ENCODE measurements at regions not wholly inside any gene's neighbourhood (a gene's known extent, or its start where the extent isn't known, plus 50 kb on each side); places are given as distances from the start of the nearest gene placed in this dataset.

DNA sequence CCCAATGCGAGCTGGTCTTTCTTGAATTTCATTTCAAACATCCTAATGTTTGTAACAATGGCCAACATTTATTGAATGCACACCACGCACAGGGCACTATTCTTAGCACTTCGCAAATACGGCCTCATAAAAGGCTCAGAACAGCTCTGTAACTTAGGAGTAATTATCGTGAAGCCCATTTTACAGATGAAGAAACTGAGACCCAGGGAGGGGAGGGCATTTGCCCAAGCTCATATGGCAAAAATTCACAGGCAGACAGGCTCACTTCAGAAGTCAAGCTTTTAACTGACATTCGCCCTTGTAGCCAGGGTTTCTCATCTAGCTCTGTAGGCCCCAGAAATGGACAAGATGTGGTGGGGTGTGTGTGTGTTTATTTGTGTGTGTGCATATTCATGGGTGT, 60.3 kb upstream of the TBX3 start:
- Mint-ChIP-seq H3K4me3 (ENCODE audit: low read depth) (no peak overlapping the region), H3K4me1 (ENCODE audit: low read depth) (no peaks in the 10 kb centered on the region), H3K27ac (no peak overlapping the region), H3K36me3 (ENCODE audit: low read depth) (no peaks in the 10 kb centered on the region), H3K9me3 (no peaks in the 10 kb centered on the region), H3K27me3 (ENCODE audit: low read depth) (no peaks in the 10 kb centered on the region)
- DNase-seq (ENCODE audit: low spot score): no peak
- intact Hi-C loops (cut with micrococcal nuclease): no loop called here

GRCh38 chr12:114743799-114744198, 59.8 kb upstream of the TBX3 start:
- no peak for DNase-seq (ENCODE audit: low spot score)
- H3K4me1 Mint-ChIP-seq (ENCODE audit: low read depth): no peaks in the 10 kb centered on the region
- intact Hi-C loops (cut with micrococcal nuclease): no loop called here
- H3K4me3 Mint-ChIP-seq (ENCODE audit: low read depth): no peak overlapping the region
- H3K27me3 Mint-ChIP-seq (ENCODE audit: low read depth): no peaks in the 10 kb centered on the region
- no peak overlapping the region for H3K27ac Mint-ChIP-seq
- H3K9me3 Mint-ChIP-seq: no peaks in the 10 kb centered on the region
- H3K36me3 Mint-ChIP-seq (ENCODE audit: low read depth): no peaks in the 10 kb centered on the region

- no peaks in the 10 kb centered on the region for H3K36me3 Mint-ChIP-seq (ENCODE audit: low read depth)
- H3K4me3 Mint-ChIP-seq (ENCODE audit: low read depth): no peak overlapping the region
These were observed 59.3 kb upstream of the TBX3 start for GRCh38 chr12:114743289-114743688.

DNA sequence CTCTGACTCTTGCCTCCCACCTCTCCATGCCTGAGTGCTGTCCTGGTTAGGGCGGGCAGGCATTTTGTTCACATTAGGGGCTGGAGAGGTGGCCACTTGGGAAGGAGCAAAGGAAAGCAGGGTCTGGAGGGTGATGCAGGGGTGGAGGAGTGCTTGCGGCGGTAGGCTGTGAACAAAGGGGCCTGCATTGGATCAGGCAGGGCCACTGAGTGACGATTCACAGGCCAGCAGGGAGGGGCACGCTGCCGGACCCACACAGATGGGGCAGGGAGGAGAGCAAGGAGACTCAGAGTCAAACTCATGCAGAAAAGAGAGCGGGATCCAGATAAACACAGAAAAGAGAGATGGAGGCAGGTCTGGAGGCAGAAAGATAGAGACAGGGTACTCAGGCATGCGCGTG, 58.4 kb upstream of the TBX3 start:
- Mint-ChIP-seq H3K36me3 (ENCODE audit: low read depth) (no peaks in the 10 kb centered on the region), H3K27me3 (ENCODE audit: low read depth) (no peaks in the 10 kb centered on the region)

More at GRCh38 chr12:114743289-114743688, 59.3 kb upstream of the TBX3 start:
- Mint-ChIP-seq H3K9me3 (no peaks in the 10 kb centered on the region), H3K27ac (no peak overlapping the region), H3K4me1 (ENCODE audit: low read depth) (no peaks in the 10 kb centered on the region), H3K27me3 (ENCODE audit: low read depth) (no peaks in the 10 kb centered on the region)
- intact Hi-C loops (cut with micrococcal nuclease): no loop called here
- DNase-seq (ENCODE audit: low spot score): no peak

GRCh38 chr12:114741940-114742339, 58.0 kb upstream of the TBX3 start:
- Mint-ChIP-seq H3K4me1 (ENCODE audit: low read depth) (no peaks in the 10 kb centered on the region), H3K36me3 (ENCODE audit: low read depth) (no peaks in the 10 kb centered on the region), H3K27ac (no peak overlapping the region), H3K4me3 (ENCODE audit: low read depth) (no peak overlapping the region), H3K9me3 (no peaks in the 10 kb centered on the region), H3K27me3 (ENCODE audit: low read depth) (no peaks in the 10 kb centered on the region)
- intact Hi-C loops (cut with micrococcal nuclease): no loop called here
- no peak for DNase-seq (ENCODE audit: low spot score)

More for the DNA sequence above, 58.4 kb upstream of the TBX3 start:
- Mint-ChIP-seq H3K4me3 (ENCODE audit: low read depth) (no peak overlapping the region), H3K9me3 (no peaks in the 10 kb centered on the region), H3K4me1 (ENCODE audit: low read depth) (no peaks in the 10 kb centered on the region), H3K27ac (no peak overlapping the region)
- DNase-seq (ENCODE audit: low spot score): no peak
- intact Hi-C loops (cut with micrococcal nuclease): no loop called here

GRCh38 chr12:114740448-114740847, 56.5 kb upstream of the TBX3 start:
- DNase-seq (ENCODE audit: low spot score): no peak
- peaks cover 8% of the 10 kb centered on the region for H3K27me3 Mint-ChIP-seq (ENCODE audit: low read depth)
- no peaks in the 10 kb centered on the region for H3K9me3 Mint-ChIP-seq
- no peaks in the 10 kb centered on the region for H3K36me3 Mint-ChIP-seq (ENCODE audit: low read depth)
- intact Hi-C loops (cut with micrococcal nuclease): no loop called here
- H3K27ac Mint-ChIP-seq: no peak overlapping the region
- H3K4me3 Mint-ChIP-seq (ENCODE audit: low read depth): no peak overlapping the region
- H3K4me1 Mint-ChIP-seq (ENCODE audit: low read depth): no peaks in the 10 kb centered on the region

GRCh38 chr12:114738460-114739184, 54.6 kb upstream of the TBX3 start:
- H3K4me3 Mint-ChIP-seq (ENCODE audit: low read depth): no peak overlapping the region
- no peaks in the 10 kb centered on the region for H3K9me3 Mint-ChIP-seq
- H3K27ac Mint-ChIP-seq: no peak overlapping the region
- peaks cover 17% of the 10 kb centered on the region for H3K27me3 Mint-ChIP-seq (ENCODE audit: low read depth)
- DNase-seq (ENCODE audit: low spot score): no peak
- H3K36me3 Mint-ChIP-seq (ENCODE audit: low read depth): no peaks in the 10 kb centered on the region
- intact Hi-C loops (cut with micrococcal nuclease): no loop called here
- no peaks in the 10 kb centered on the region for H3K4me1 Mint-ChIP-seq (ENCODE audit: low read depth)

DNA sequence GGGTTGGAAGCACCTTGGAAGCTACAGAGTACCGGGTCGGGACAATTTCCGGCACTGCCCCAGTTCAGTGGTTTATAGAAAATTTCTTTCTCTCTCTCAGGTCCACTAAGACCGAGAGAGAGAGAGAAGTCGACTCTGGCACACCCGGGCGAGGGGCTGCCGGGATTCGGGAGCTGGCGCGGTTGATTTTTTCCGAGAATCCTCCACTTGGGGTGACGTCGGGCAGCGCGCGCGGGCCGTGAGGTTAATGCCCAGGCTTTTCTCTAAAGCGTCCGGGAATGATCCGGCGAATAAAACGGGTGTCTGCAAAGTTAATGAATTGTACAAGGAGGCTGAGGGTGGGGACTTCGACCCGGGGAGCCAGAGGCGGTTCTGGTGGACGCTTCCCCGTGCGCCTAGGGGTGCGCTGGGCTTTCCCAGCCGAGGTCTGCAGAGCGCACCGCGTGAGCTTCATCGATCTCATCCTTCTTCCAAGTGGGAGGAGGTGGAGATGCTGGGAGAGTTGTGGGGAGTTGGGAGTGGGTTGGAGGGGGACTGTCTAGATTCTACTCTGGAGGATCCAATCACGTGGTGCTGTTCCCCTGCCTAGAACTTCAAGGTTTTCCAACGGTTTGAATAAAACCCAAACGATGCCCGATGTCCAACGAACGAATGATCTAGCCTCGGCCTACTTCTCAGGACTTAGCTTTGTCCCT, 51.9 kb upstream of the TBX3 start:
- H3K9me3 Mint-ChIP-seq: no peaks in the 10 kb centered on the region
- no peak for DNase-seq (ENCODE audit: low spot score)
- H3K4me3 Mint-ChIP-seq (ENCODE audit: low read depth): no peak overlapping the region
- peaks cover 18% of the 10 kb centered on the region for H3K27me3 Mint-ChIP-seq (ENCODE audit: low read depth)
- no peaks in the 10 kb centered on the region for H3K4me1 Mint-ChIP-seq (ENCODE audit: low read depth)
- H3K36me3 Mint-ChIP-seq (ENCODE audit: low read depth): no peaks in the 10 kb centered on the region
- H3K27ac Mint-ChIP-seq: no peak overlapping the region
- intact Hi-C loops (cut with micrococcal nuclease): no loop called here

DNA sequence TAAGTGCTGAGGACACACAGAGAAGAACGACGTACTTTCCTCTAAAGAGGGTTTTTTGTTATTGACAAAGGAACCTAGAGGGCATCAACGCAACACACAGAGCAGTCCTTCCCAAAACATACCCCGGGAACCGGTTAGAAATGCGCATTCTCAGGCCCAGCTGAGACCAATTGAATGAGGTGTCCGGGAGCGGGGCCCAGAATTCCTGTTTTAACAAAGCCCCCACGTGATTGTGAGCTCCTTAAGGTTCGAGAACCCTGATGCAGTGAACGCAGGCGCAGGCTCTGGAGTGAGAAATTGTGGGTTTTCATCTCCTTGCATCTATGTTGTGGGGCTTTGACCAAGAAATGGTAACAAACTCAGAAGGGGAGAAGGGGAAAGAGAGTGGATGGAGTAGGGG, 51.0 kb upstream of the TBX3 start:
- Mint-ChIP-seq H3K27ac (no peak overlapping the region), H3K4me1 (ENCODE audit: low read depth) (no peaks in the 10 kb centered on the region)

GRCh38 chr12:114733919-114734318, 49.9 kb upstream of the TBX3 start:
- peaks cover 18% of the 10 kb centered on the region for H3K27me3 Mint-ChIP-seq (ENCODE audit: low read depth)
- no peak overlapping the region for H3K27ac Mint-ChIP-seq
- intact Hi-C loops (cut with micrococcal nuclease): no loop called here
- no peaks in the 10 kb centered on the region for H3K36me3 Mint-ChIP-seq (ENCODE audit: low read depth)
- H3K9me3 Mint-ChIP-seq: no peaks in the 10 kb centered on the region
- no peak for DNase-seq (ENCODE audit: low spot score)
- no peaks in the 10 kb centered on the region for H3K4me1 Mint-ChIP-seq (ENCODE audit: low read depth)
- H3K4me3 Mint-ChIP-seq (ENCODE audit: low read depth): no peak overlapping the region

More for the DNA sequence above, 51.0 kb upstream of the TBX3 start:
- Mint-ChIP-seq H3K36me3 (ENCODE audit: low read depth) (no peaks in the 10 kb centered on the region), H3K9me3 (no peaks in the 10 kb centered on the region), H3K27me3 (ENCODE audit: low read depth) (peaks cover 18% of the 10 kb centered on the region), H3K4me3 (ENCODE audit: low read depth) (no peak overlapping the region)
- intact Hi-C loops (cut with micrococcal nuclease): no loop called here
- no peak for DNase-seq (ENCODE audit: low spot score)

Measured in activated T-helper 2 cell treated with anti-CD3 and anti-CD28 coated beads, Interferon-gamma antibody, Interleukin-2, Interleukin-4, amounts not matched to agents 10 μg/mL and 5 μg/mL and 100 μg/mL, durations not matched to agents 14 hours and 24 hours and 36 hours (primary cell).